HG03521 (cell line): ENCODE measurements at regions not wholly inside any gene's neighbourhood (a gene's known extent, or its start where the extent isn't known, plus 50 kb on each side); places are given as distances from the start of the nearest gene placed in this dataset.
"Not testable (repeated sequence)": the region's sequence is repeated elsewhere in the genome, so short reads cannot be mapped to it uniquely, and the experiment has no call there.

Source experiments
- ATAC-seq: cut with Tn5 transposase; IDR thresholded peaks from one replicate; pipeline ENCODE4 v1.9.1; 2021; ENCODE audit warnings: mild to moderate bottlenecking, moderate library complexity; ENCODE audit not compliant: unreplicated experiment

DNA sequence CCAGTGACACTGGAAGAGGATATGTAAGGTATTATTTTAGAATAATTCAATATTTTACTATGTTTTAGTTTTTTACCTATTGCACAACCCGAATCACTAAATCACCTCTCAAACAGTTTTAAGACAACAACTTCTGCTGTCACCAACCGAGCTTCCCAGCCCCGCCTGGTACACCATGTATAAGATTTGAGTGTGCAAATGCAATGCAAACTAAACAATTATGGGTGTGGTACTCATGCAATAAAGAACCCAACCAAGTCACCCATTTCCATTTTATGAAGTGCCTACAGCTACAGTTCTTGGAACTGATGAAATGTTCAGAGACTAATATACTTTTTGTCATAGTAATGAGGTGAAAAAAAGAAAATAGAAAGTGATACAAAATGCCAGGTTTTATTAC, 256.2 kb downstream of the TAFA4 start:
- no peak for ATAC-seq

DNA sequence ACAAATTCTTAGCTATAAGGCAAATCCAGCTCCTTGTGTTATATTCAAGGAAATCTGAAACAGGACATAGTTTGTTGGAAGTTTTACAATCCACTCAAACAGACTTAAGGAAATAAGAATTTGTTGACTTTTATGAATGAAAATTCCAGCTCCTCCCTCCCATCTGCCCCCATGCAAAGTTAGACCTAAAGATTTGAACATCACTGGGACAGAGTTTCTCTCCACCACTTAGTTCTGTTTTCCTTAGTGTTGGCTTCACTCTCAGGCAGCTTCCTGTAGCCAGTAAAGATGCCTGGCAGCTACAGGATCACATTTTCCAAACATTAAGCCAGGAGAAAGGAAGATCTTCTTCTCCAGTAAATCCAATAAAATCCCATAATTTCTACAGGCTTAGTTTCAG, 265.0 kb downstream of the TAFA4 start:
- ATAC-seq = no peak

DNA sequence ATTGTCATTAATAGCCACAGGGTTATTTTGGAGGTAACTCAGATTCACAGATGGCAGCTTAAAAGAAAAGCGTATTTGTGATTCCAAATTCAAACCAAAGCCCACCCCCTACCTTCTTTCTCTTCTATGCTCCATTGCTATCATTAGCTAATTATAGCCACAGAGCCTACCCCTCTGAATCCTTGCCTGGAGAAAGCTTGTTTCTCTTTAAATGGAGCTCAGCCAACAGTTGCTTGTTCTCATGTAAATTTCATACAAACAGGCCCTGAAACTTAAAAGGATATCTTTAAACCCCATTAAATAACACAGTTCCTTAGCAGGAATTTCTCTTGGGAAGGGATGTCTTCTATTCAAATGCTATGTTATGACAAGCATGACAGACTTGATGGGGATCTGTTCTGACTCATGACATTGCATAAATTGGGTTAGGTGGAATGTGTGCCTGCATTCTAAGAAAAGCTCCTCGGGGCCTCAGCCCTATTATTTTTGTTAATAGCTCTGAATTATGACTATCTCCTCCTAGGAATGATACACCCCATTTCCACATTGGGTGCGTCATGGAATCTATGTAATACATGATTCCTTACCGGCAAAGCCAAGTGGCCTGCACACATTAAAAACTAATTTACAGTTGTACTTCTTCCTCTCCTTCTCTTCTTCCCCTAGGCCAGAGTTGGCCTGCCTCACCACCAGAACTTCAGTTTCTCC, 265.8 kb downstream of the TAFA4 start:
- ATAC-seq = no peak

DNA sequence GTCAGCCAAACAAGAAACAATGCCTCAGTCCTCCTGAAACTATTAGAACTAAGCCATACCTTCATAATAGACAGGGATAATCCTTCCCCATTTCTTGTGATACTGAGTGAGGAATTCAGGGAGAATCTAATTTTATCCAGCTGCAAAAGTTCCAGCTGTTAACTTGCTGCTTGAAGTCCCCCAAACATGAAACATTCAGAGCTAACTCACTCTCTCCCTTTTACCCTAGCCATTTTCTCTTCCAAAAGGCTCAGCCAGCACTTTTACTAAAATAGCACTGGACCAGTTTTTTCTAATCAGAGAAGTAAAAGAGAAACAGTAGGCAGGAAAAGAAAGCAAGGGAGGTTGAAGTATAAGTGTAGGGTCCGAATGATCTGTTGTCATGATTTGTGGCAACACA, 268.1 kb downstream of the TAFA4 start:
- ATAC-seq = no peak

DNA sequence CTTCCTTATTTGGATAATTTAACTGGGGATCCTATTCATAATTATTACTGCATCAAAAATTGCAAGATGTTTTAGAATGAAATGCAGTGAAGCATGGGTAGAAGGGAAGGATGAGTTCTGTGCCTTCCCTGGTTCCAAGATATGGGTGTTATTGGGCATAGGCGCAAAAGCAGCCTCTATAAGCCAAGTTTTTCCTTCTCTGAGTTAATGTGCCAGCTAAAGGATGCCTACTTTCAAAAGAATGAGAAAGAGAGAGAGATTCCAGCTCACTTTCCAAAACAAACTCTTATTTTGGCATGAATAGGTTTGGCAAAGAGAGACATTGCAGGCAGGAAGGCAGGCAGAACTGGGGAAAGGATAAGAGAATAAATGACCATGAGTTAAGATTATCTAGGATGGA, 270.2 kb downstream of the TAFA4 start:
- no peak for ATAC-seq

DNA sequence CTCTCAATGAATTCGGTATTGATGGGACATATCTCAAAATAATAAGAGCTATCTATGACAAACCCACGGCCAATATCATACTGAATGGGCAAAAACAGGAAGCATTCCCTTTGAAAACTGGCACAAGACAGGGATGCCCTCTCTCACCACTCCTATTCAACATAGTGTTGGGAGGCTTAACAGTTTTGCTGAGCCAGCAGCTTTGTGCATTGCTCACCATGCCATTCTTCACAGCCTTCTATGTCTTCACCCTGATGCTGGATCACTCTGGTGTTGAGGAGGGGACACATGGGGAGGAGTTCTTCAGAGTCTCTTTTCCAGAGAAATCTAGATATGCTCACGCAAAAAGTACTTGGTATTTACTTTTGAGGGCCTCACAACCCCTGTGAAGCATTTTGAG, 281.7 kb downstream of the TAFA4 start:
- ATAC-seq = not testable (repeated sequence)

DNA sequence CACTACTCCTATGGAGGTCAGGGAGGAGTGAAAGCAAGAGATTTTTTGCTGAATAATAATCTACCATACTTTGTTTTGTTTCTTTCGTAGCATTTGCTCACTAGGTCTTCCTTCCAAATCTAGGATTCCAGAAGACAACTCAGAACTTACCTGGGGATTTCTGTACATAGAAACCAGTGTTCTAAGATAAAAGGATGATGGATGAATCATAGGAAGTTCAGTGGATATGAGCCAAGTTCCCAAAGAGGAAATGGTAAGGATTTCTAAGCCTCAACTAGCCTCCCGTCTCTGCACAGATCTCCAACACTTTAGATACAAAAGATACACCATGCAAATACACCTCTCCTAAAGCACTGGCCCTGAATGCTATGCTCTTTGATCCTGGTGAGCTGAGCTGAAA, 283.9 kb downstream of the TAFA4 start:
- ATAC-seq = no peak

DNA sequence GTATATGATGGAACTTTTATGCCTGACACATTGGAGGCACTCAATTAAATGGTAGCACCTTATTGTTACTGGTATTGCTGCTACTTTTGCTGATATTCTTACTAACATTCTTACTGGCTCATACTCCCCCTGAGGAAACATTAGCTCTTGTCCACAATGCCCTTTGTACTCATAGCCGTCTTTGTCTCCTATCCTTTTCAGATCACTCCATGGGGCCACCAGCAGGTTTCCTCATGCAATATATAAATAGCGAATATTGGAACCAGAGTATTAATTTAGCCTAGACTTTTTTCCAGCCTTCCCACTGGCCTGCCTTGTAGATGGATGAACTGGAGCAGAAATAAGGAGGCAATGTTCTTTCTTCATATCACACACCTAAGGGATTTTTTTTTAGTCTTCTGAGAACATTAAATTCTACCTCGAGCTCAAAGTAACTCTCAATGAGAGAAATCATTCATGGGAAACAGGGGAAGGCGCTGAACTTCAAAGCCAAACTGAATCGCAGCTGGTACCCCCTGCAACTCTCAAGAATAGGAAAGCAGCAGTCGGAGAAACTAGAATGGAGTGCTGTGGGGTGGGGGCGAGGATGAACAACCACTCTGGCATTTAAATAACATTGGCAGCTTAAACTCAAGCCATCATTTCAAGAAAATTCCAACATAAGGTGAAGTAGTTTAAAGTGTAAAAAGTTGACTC, 300.3 kb downstream of the TAFA4 start:
- no peak for ATAC-seq

DNA sequence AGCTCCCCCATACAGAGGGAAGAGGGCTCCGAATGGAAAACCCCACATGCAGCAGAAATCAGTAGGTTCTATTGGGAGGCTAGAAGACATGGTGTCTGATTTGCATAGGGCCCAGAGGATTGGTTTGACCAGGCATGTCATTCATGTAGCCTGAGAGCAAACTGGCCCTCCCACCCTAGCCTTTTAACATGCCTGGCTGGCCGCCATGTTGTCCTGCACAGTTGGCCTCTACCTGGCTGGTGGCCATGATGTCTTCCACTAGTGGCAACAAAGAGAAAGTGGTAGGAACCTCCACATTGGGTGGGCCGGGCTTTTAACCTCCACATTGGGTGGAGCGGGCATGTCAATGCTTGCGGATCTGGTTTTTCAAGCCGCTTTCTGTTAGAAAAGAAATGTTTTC, 312.1 kb downstream of the TAFA4 start:
- no peak for ATAC-seq

DNA sequence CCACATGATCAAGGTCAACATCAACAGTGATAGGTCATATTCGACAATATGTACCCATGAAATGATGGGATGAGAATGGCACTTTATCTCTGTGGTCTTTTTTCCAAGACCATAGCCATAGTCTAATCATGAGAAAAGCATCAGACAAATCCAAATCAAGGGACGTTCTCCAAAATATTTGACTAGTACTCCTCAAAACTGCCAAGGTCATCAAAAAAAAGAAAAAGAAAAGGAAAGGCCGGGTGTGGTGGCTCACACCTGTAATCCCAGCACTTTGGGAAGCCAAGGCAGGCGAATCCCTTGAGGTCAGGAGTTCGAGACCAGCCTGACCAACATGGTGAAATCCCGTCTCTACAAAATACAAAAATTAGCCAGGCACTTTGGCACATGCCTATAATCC, 318.3 kb downstream of the TAFA4 start:
- ATAC-seq = no peak

DNA sequence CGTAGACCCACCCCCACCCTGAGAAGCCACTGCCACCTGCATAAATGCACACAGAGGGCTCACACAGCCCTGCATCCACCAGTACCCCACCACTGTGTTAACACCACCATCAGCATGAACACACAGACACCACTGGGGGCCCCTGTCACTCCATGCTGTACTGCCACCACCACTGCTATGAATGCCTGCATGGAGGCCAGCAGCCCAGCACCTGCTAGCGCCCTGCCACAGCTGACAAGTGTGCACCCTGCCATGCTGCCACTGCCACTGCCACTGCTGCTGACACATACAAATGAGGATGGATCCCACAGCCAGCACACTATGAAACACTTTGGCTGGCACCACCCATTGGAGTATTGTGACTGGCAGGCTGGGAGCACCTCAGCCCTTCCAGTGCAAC, 361.0 kb downstream of the TAFA4 start:
- no peak for ATAC-seq

DNA sequence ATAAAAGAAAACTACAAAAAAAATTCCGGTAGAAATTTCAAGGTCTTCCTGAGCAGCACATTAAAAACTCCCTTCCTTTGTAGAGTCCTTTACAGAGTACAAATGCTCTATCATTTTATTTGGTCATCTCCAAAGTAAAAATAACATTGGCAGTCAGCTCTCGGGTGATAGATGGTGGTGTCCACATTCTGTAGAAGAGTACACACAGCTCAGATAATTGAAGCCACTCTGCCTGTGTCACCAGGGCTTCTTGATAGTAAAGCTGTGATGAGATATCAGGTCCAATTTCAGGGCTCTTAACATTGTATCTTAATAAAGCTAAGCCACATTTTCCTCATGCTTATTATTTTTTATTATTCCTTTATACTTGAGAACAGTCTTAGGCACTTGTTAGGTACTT, 371.6 kb downstream of the TAFA4 start:
- no peak for ATAC-seq

DNA sequence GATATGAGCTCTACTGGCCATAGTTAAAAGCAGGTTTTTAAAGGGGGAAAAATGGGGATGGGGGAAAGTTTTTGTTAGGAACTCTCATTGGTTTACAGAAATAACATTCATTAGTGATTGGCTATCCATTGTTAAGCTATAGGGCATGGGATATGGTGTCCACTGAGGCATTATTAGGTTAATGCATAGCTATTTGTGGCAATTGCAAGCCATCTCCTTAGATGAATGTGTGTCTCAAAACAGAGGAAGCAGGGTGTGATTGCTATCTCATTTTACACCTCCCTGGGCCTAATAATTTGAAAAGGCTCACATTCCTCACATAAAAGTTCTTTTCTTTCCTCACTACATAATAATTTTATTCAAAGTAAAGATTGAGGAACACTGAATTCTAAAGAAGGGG, 396.6 kb downstream of the TAFA4 start:
- ATAC-seq = no peak

DNA sequence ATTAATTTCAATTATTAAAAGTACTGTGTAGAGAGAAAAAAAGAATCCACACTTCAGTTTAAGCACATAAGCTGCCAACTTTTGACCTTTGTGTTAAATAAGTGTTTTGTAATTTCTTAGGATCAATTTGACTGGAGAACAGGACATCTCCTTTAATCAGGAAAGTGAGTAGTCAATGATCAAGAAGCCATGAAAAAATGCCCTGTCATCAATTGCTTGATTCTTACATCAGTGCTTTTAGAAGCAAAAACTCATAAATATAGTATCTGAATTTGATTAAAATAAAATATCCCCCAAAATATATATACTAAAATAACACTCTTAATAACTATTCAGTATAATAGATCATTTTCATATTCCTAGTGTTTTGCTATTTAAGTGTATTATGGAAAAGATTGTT, 409.0 kb downstream of the TAFA4 start:
- ATAC-seq = no peak

DNA sequence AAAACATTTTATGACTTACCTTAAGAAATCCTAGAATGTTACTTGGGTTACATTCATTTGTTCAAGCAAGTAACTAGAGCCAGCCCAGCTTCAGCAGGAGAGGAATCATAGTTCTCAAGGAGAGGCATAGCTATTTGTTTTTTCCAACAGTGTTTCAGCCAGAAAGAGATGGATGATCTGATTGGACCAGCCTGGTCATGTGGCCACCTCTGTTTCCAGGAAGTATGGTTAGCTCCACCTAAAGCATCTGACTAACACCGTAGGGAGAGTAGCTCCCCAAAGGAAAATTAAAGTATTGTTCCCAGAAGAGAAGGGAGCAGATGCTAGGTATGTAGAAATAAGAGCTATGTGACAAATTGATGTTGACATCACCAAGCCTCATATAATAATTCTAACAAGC, 417.1 kb downstream of the TAFA4 start:
- ATAC-seq = no peak

DNA sequence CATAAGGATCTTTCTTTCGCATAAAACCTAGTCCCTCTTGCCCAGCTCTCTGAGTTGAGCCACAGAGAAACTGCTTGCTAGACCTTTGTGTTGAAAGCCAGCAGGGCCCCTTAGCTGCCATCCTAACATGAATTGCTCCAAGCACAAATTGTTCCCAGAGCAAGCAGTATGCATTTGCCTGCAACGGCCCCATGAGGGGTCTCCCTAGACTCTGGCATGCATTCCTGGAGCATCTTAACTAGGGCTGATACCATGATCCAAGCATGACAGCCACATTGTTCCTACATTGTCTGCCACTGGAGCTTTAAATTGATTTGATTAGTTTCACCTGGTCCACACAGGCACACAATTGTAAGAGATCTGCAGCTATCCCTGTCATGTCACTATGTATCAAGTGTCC, 428.1 kb downstream of the TAFA4 start:
- ATAC-seq = no peak

DNA sequence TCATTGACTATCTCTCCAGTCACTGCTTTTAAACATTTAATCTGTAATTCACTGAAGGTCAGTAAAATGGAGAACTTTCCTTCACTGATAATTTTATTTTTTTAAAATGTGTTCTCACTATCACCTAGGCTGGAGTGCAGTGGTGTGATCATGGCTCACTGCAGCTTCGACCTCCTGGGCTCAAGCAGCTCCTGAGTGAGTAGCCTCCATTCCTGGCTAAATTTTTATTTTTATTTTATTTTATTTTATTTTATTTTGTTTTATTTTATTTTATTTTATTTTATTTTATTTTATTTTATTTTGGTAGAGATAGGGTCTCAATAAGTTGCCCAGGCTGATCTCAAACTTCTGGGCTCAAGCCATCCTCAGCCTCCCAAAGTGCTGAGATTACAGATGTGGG, 446.5 kb downstream of the TAFA4 start:
- not testable (repeated sequence) for ATAC-seq

DNA sequence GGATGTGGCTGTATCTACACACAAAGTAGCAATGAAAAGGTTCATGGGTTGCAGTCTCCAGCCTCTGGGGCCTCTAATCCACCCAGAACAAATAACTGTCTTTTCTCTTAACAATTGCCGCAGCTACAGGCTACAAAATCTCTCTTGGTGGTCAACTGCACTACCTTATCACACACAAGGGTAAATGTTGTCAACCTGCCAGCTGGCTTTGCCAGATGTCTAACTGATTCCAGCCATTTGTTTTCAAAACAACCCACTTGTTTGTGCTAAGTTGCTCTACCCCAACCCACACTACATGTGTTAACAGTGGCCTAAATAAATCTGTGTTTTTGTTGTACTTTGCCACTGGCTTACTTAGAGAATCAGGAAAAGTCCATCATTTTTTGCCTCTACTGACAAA, 447.3 kb downstream of the TAFA4 start:
- no peak for ATAC-seq

DNA sequence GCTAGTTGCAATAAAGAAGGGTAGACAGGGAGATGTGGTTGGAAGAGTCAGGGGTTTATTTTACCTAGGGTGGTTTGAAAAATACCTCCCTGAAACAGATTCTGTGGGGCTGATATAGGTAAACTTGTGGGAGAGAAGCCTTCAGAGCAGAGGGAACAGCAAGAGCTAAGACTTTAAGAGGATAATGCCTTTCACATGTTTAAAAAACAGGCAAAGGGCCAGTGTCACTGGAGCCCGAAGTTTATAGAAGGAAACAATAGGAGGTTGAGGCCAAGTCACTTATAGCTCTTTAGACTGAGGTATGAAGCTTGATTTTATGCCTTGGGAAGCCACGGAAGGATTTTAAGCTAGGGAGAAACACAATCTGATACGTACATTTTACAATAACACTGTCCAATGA, 448.7 kb downstream of the TAFA4 start:
- ATAC-seq = no peak

DNA sequence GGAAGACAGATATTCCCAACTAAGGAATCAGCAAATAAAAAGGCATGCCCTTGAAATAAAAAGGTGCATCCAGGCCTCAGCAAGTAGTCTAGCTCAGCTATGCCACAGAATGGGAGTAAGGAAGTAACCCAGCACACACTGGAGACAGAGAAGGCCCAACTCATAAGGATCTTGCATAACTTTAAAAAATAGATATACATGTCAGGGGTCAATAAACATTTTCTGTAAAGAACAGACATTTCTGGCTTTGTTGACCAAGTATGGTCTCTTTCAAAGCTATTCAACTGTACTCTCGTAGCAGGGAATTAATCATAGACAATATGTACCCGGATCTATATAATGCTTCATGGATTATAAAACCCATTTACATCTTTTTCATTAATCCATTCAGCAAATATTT, 449.3 kb downstream of the TAFA4 start:
- ATAC-seq = no peak

DNA sequence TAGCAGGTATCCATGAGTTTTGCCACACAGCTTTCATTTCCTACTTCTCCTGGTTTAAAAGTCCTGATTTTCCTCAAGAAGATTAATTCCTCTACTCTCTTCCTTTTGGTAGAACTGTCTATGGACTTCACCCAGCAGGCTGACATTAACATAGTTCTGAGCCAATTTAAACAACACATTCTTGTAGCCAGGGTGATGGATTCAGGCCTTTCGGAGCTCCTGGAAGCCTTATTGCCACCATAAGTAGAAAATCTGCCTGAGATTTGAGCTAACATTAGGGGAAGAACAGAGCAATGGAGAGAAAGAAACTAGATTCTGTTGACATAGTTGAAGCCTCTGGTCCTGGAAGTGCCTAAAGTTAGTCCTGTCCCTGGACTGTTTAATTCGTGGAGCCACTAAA, 449.8 kb downstream of the TAFA4 start:
- ATAC-seq = no peak

DNA sequence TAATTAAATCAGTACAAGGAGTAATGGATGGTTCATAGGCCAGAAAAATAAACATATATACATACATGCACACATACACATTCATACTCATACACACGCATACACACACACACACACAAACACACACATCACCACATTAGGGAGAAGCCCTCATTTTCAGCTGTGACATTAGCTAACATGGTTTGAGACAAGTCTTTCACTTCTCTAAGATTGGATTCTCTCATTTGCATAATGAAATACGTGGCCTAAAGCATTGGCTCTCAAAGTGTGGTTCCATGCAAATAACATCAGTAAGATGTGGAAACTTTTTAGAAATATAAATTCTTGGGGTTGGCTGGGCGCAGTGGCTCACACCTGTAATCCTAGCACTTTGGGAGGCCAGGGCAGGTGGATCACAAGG, 452.6 kb downstream of the TAFA4 start:
- ATAC-seq = no peak
